ENCODE measurements at regions not wholly inside any gene's neighbourhood (a gene's known extent, or its start where the extent isn't known, plus 50 kb on each side); places are given as distances from the start of the nearest gene placed in this dataset.

DNA sequence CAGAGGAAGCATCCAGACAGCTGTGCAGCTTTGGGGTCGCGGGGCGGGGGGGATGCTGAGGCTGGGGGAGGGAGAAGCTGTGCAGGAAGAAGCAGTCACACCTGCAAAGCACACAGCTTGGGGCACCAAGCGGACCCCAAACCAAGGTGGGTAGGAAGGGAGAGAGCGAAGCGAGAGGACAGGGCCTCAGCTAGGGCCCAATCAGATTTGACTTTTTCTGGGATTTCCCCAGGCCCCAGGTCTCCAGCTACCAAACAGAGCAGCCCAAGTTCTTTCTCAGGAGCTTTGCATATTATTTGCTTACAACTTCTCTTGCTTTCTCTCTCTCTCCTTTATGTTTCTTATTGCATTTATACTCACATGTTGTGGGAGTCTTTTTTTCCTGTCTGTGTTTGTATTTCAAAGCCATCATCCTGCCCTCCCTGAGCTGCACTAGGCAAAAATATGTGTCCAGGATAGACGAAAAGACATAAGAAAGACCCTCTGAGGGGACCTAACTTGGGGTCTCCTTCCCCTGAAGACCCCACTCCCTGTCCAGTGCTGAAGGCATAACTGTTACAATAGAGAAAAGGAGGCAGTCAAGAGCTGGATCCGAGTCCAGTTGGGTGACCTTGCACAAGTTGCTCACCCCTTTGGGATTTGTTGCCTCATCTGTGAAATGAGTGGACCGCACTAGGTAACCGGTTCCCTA lies 50.6 kb upstream of the SMNDC1 start:
- Histone ChIP-seq H3K27me3 (no peaks in the 10 kb centered on the region), H3K27ac (no peak overlapping the region), H3K36me3 (no peaks in the 10 kb centered on the region), H3K4me3 (no peak overlapping the region), H3K4me1 (peaks cover 0 to 38% (median 7%) of the 10 kb centered on the region in 3 donors), H3K9me3 (no peaks in the 10 kb centered on the region)
- no peak for ATAC-seq
- 88 to 100% methylated on average over 1 to 9 of the region's 10 CpGs for WGBS, 2 donors (ENCODE audit: low coverage in 1 of 2)
- TF ChIP-seq POLR2AphosphoS5 (IDR thresholded peaks at IDR 0.05) (no peak), EP300 (IDR thresholded peaks at IDR 0.05) (no peak), POLR2A (IDR thresholded peaks at IDR 0.05) (no peak), CTCF (IDR thresholded peaks at IDR 0.05) (no peak)

- ATAC-seq, result no peak
- Histone ChIP-seq H3K9me3 (no peaks in the 10 kb centered on the region), H3K36me3 (no peaks in the 10 kb centered on the region), H3K27me3 (no peaks in the 10 kb centered on the region), H3K27ac (no peak overlapping the region), H3K4me3 (peak overlapping the region in 1 of 2 donors; percentile 2), H3K4me1 (peaks cover 0 to 38% (median 7%) of the 10 kb centered on the region in 3 donors)
- no peak for TF ChIP-seq EP300 (IDR thresholded peaks at IDR 0.05)
- TF ChIP-seq CTCF (IDR thresholded peaks at IDR 0.05), result no peak
- TF ChIP-seq POLR2A (IDR thresholded peaks at IDR 0.05), result no peak
- TF ChIP-seq POLR2AphosphoS5 (IDR thresholded peaks at IDR 0.05), result no peak
- WGBS, 2 donors (ENCODE audit: low coverage in 1 of 2), result 76 to 79% methylated on average over 5 to 8 of the region's 9 CpGs
These were observed 51.4 kb upstream of the SMNDC1 start for GRCh38 chr10:110355922-110356627.

GRCh38 chr10:110356628-110357245 lies 52.0 kb upstream of the SMNDC1 start:
- no peaks in the 10 kb centered on the region for H3K27me3 ChIP-seq
- peaks cover 0 to 38% (median 7%) of the 10 kb centered on the region in 3 donors for H3K4me1 ChIP-seq
- ATAC-seq, result peak; percentile 54
- WGBS, 2 donors (ENCODE audit: low coverage in 1 of 2), result 58 to 77% methylated on average over 4 to 18 of the region's 19 CpGs
- TF ChIP-seq POLR2A (IDR thresholded peaks at IDR 0.05), result no peak
- no peak for TF ChIP-seq CTCF (IDR thresholded peaks at IDR 0.05)
- TF ChIP-seq EP300 (IDR thresholded peaks at IDR 0.05), result no peak
- TF ChIP-seq POLR2AphosphoS5 (IDR thresholded peaks at IDR 0.05), result no peak
- H3K4me3 ChIP-seq, result peak overlapping the region in 1 of 2 donors; percentile 2
- no peaks in the 10 kb centered on the region for H3K9me3 ChIP-seq
- peak overlapping the region in 2 of 4 donors; percentile 42 to 53 for H3K27ac ChIP-seq
- H3K36me3 ChIP-seq, result no peaks in the 10 kb centered on the region

GRCh38 chr10:110357252-110357780 lies 52.6 kb upstream of the SMNDC1 start:
- Histone ChIP-seq H3K36me3 (no peaks in the 10 kb centered on the region), H3K9me3 (no peaks in the 10 kb centered on the region), H3K4me1 (peaks cover 0 to 38% (median 7%) of the 10 kb centered on the region in 3 donors), H3K4me3 (no peak overlapping the region), H3K27me3 (no peaks in the 10 kb centered on the region), H3K27ac (peak overlapping the region in 2 of 4 donors; percentile 42 to 53)
- 22 to 41% methylated on average over 8 to 13 of the region's 17 CpGs for WGBS, 2 donors (ENCODE audit: low coverage in 1 of 2)
- ATAC-seq, result peak; percentile 47
- no peak for TF ChIP-seq EP300 (IDR thresholded peaks at IDR 0.05)
- TF ChIP-seq POLR2AphosphoS5 (IDR thresholded peaks at IDR 0.05), result peak; percentile 86

GRCh38 chr10:110357871-110358270 lies 53.2 kb upstream of the SMNDC1 start:
- Histone ChIP-seq H3K9me3 (no peaks in the 10 kb centered on the region), H3K4me3 (no peak overlapping the region), H3K4me1 (peaks cover 0 to 35% (median 7%) of the 10 kb centered on the region in 3 donors), H3K36me3 (no peaks in the 10 kb centered on the region), H3K27ac (peak overlapping the region in 1 of 4 donors; percentile 53), H3K27me3 (no peaks in the 10 kb centered on the region)
- peak; percentile 2 for ATAC-seq
- WGBS, 2 donors (ENCODE audit: low coverage in 1 of 2), result 89 to 91% methylated on average over 7 to 8 of the region's 9 CpGs
- TF ChIP-seq CTCF (IDR thresholded peaks at IDR 0.05) (no peak), EP300 (IDR thresholded peaks at IDR 0.05) (no peak), POLR2AphosphoS5 (IDR thresholded peaks at IDR 0.05) (no peak), POLR2A (IDR thresholded peaks at IDR 0.05) (no peak)

Data from gastroesophageal sphincter (tissue), 4 donors.